PC-9 (cell line): ENCODE measurements at regions not wholly inside any gene's neighbourhood (a gene's known extent, or its start where the extent isn't known, plus 50 kb on each side); places are given as distances from the start of the nearest gene placed in this dataset.

Experiments used
- BruUV-seq: library from RNA; stranded (reverse); fragments of 400-500 nt; replicated peaks from 2 replicates; lab custom pipeline; 2021; lab: Mats Ljungman, UMichigan
- CTCF ChIA-PET: fragments of 300-600 bp; sonication (Branson Sonifier 250); formaldehyde crosslinking; loops from one replicate; lab custom pipeline; 2022; ENCODE audit warnings: antibody characterized with exemption; lab: Charles Lee
- POLR2A ChIA-PET: fragments of 300-600 bp; sonication (Branson Sonifier 250); formaldehyde crosslinking; loops from one replicate; lab custom pipeline; 2022; ENCODE audit warnings: antibody characterized with exemption; ENCODE audit not compliant: unreplicated experiment; lab: Charles Lee
- DNase-seq, 2 experiments: peaks; one replicate each; pipeline versions ENCODE4 v3.0.0 to v3.0.0-alpha.2; 2015 to 2022; ENCODE audit warnings: mixed read lengths in 1 of 2
- H2AFZ ChIP-seq: fragments of 200-600 bp; sonication (generic); 2 replicates; pipeline ENCODE4 v1.8.1; 2017; ENCODE audit warnings: antibody characterized with exemption
- H3F3A ChIP-seq: fragments of 200-600 bp; sonication (generic); 2 replicates; pipeline ENCODE4 v1.8.1; 2017; ENCODE audit warnings: antibody characterized with exemption, mild to moderate bottlenecking, low read depth; ENCODE audit not compliant: insufficient read depth
- H3K27ac ChIP-seq: fragments of 200-600 bp; sonication (generic); 2 replicates; pipeline ENCODE4 v1.6.1; 2016; ENCODE audit warnings: mixed run types
- H3K27me3 ChIP-seq: fragments of 200-600 bp; sonication (generic); 2 replicates; pipeline ENCODE4 v1.6.1; 2016; ENCODE audit warnings: low read depth, mixed run types; ENCODE audit not compliant: insufficient read depth
- H3K36me3 ChIP-seq: fragments of 200-600 bp; sonication (generic); 2 replicates; pipeline ENCODE4 v1.6.1; 2016; ENCODE audit warnings: low read depth, mixed run types
- H3K4me1 ChIP-seq: fragments of 200-600 bp; sonication (generic); replicated peaks from 2 replicates; pipeline ENCODE4 v1.6.1; 2016; ENCODE audit warnings: mixed run types; ENCODE audit not compliant: insufficient read depth
- H3K4me2 ChIP-seq: fragments of 200-600 bp; sonication (generic); 2 replicates; pipeline ENCODE4 v1.6.1; 2017; ENCODE audit warnings: mixed run types
- H3K4me3 ChIP-seq: fragments of 200-600 bp; sonication (generic); 2 replicates; pipeline ENCODE4 v1.6.1; 2016; ENCODE audit warnings: mixed run types
- H3K79me2 ChIP-seq: fragments of 200-600 bp; sonication (generic); 2 replicates; pipeline ENCODE4 v1.6.1; 2017; ENCODE audit warnings: low read depth, mixed run types
- H3K9me2 ChIP-seq: fragments of 200-600 bp; sonication (generic); 2 replicates; pipeline ENCODE4 v1.8.1; 2017; ENCODE audit warnings: mild to moderate bottlenecking; ENCODE audit not compliant: insufficient read depth
- H3K9me3 ChIP-seq: fragments of 200-600 bp; sonication (generic); 2 replicates; pipeline ENCODE4 v1.8.1; 2016; ENCODE audit warnings: low read depth; ENCODE audit not compliant: insufficient read depth
- H4K20me1 ChIP-seq: fragments of 200-600 bp; sonication (generic); 2 replicates; pipeline ENCODE4 v1.8.1; 2017; ENCODE audit not compliant: insufficient read depth
- EZH2 ChIP-seq: fragments of 200-600 bp; sonication (generic); IDR thresholded peaks from 2 replicates; pipeline ENCODE4 v1.8.0; 2017; ENCODE audit warnings: antibody characterized with exemption, low read depth
- intact Hi-C: fragments of 100-400 bp; cut with micrococcal nuclease; formaldehyde crosslinking; loops from one replicate; pipeline ENCODE4 v1.10.0; 2022; ENCODE audit not compliant: unreplicated experiment
- TF ChIP-seq, protein P1 (sequence below): fragments of 200-600 bp; sonication (generic); conservative IDR thresholded peaks from 2 replicates; pipeline ENCODE4 v1.6.1; 2017; ENCODE audit warnings: mixed run types, antibody characterized with exemption, mild to moderate bottlenecking, moderate library complexity

DNA sequence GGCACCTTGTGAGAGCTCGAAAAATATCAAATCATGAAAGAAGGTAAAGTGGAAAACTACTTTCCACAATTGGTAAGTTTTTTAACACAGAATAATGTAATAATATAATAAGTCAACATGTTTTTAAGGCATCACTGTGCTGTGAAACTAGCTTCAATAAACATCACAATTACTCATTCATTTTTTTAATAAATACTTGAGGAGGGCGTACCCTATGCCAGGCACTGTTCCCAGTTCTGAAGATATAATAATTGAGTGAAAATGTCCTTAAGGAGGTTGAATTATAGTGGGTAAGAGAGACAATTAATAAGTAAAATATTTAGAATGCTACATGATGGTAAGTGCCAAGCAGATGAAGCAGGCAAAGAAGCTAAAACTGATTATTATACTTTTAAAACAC, 381.4 kb downstream of the ELAVL2 start:
- no peak for DNase-seq
- Histone ChIP-seq H3K4me1 (no peaks in the 10 kb centered on the region), H2AFZ (no peak overlapping the region), H3K9me2 (no peaks in the 10 kb centered on the region), H3F3A (no peaks in the 10 kb centered on the region), H4K20me1 (no peaks in the 10 kb centered on the region), H3K4me3 (no peak overlapping the region), H3K27ac (no peak overlapping the region), H3K79me2 (no peaks in the 10 kb centered on the region), H3K36me3 (no peaks in the 10 kb centered on the region), H3K27me3 (no peaks in the 10 kb centered on the region), H3K9me3 (no peaks in the 10 kb centered on the region), H3K4me2 (no peak overlapping the region)
- POLR2A ChIA-PET, result no interaction called here
- TF ChIP-seq EZH2, result no peak
- TF ChIP-seq, protein P1, sequence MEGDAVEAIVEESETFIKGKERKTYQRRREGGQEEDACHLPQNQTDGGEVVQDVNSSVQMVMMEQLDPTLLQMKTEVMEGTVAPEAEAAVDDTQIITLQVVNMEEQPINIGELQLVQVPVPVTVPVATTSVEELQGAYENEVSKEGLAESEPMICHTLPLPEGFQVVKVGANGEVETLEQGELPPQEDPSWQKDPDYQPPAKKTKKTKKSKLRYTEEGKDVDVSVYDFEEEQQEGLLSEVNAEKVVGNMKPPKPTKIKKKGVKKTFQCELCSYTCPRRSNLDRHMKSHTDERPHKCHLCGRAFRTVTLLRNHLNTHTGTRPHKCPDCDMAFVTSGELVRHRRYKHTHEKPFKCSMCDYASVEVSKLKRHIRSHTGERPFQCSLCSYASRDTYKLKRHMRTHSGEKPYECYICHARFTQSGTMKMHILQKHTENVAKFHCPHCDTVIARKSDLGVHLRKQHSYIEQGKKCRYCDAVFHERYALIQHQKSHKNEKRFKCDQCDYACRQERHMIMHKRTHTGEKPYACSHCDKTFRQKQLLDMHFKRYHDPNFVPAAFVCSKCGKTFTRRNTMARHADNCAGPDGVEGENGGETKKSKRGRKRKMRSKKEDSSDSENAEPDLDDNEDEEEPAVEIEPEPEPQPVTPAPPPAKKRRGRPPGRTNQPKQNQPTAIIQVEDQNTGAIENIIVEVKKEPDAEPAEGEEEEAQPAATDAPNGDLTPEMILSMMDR, result no peak
- intact Hi-C loops, result no loop called here
- no TSS peak for BruUV-seq
- CTCF ChIA-PET, result no interaction called here

DNA sequence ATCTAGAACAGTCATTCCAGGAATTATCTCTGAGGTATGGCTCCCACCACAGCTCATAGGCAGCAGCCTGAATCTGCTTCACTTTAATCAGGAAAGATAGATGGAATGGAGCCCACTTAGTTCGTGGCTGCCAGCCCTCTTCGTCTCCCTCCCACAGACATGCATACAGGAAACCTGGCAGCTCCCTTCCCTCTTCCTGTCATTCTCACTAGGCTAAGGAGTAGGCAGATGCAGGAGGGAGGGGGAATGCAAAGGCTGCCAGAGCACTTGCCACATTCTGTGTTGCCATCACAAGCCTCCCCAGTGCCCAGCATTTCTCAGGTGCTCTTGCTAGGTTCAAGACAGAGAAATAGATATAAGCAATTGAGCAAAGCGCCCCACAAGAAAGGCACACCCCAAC, 378.9 kb downstream of the ELAVL2 start:
- no peak for DNase-seq
- no peaks in the 10 kb centered on the region for H3K9me2 ChIP-seq
- H3K79me2 ChIP-seq, result no peaks in the 10 kb centered on the region
- H2AFZ ChIP-seq, result no peak overlapping the region
- ChIA-PET POLR2A (no interaction called here), CTCF (no interaction called here)
- H3K4me3 ChIP-seq, result no peak overlapping the region
- H3K27me3 ChIP-seq, result no peaks in the 10 kb centered on the region
- H3K27ac ChIP-seq, result no peak overlapping the region
- no peaks in the 10 kb centered on the region for H3K4me1 ChIP-seq
- TF ChIP-seq EZH2, result no peak
- TF ChIP-seq, protein P1, result no peak
- no TSS peak for BruUV-seq
- intact Hi-C loops, result no loop called here
- H3K9me3 ChIP-seq, result no peaks in the 10 kb centered on the region
- no peak overlapping the region for H3K4me2 ChIP-seq
- H3K36me3 ChIP-seq, result no peaks in the 10 kb centered on the region
- no peaks in the 10 kb centered on the region for H4K20me1 ChIP-seq
- no peaks in the 10 kb centered on the region for H3F3A ChIP-seq

DNA sequence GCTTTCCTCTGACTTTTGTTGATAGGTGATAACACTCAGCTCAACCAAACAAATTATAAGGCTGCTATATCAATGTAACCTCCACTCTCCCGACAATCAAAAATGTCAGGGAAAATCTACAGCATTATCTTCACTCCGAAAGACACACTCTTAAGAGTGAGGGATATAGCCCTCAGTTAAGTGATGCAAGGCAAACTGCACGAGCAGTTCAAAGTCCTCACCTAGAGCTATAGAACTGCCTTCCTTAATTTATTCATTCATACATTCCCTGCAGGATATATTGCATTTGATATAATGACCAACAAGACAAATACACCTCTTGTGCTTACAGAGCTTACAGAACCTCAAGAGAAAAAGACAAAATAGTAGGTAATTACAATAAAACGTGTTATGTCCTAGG, 378.1 kb downstream of the ELAVL2 start:
- H3K4me3 ChIP-seq, result no peak overlapping the region
- no peaks in the 10 kb centered on the region for H3F3A ChIP-seq
- no TSS peak for BruUV-seq
- no peak for TF ChIP-seq EZH2
- TF ChIP-seq, protein P1, result no peak
- CTCF ChIA-PET, result no interaction called here
- DNase-seq, result no peak
- H4K20me1 ChIP-seq, result no peaks in the 10 kb centered on the region
- POLR2A ChIA-PET, result no interaction called here
- no peaks in the 10 kb centered on the region for H3K79me2 ChIP-seq
- intact Hi-C loops, result no loop called here
- H3K36me3 ChIP-seq, result no peaks in the 10 kb centered on the region
- no peak overlapping the region for H2AFZ ChIP-seq
- H3K27me3 ChIP-seq, result no peaks in the 10 kb centered on the region
- no peaks in the 10 kb centered on the region for H3K9me2 ChIP-seq
- H3K4me2 ChIP-seq, result no peak overlapping the region
- no peaks in the 10 kb centered on the region for H3K9me3 ChIP-seq
- H3K4me1 ChIP-seq, result no peaks in the 10 kb centered on the region
- no peak overlapping the region for H3K27ac ChIP-seq
